Endothelial cell of umbilical vein (primary cell): ENCODE measurements at regions not wholly inside any gene's neighbourhood (a gene's known extent, or its start where the extent isn't known, plus 50 kb on each side); places are given as distances from the start of the nearest gene placed in this dataset.

Experiments used
- BruUV-seq: library from RNA; stranded (reverse); fragments of 400-500 nt; replicated peaks from 2 replicates; lab custom pipeline; 2021; lab: Mats Ljungman, UMichigan
- CTCF ChIA-PET: fragments of 300-600, 350-600 bp; sonication (Branson Sonifier 250); formaldehyde crosslinking; loops from one replicate; lab custom pipeline; 2021; ENCODE audit warnings: antibody characterized with exemption, inconsistent platforms; lab: Charles Lee
- POLR2A ChIA-PET: fragments of 300-600, 350-600 bp; sonication (Branson Sonifier 250); formaldehyde crosslinking; loops from one replicate; lab custom pipeline; 2021; ENCODE audit warnings: antibody characterized with exemption, inconsistent platforms; lab: Charles Lee
- DNase-seq: peaks from one replicate; pipeline ENCODE4 v3.0.0-alpha.2; 2011; ENCODE audit warnings: low read depth, low spot score
- FAIRE-seq: peaks from 2 replicates; lab custom pipeline; 2011; peaks lifted over from hg19 to GRCh38; lab: Jason Lieb, UNC
- H2AFZ ChIP-seq: 2 replicates; pipeline ENCODE4 v1.6.0; 2012; ENCODE audit warnings: low read depth, low read length, control low read depth, inconsistent platforms
- H3K27ac ChIP-seq: 2 replicates; pipeline ENCODE4 v1.5.1; 2011; ENCODE audit warnings: low read depth, mild to moderate bottlenecking, control low read depth, low read length, moderate library complexity; ENCODE audit not compliant: insufficient read depth
- H3K27me3 ChIP-seq, 2 experiments: 2 replicates each; pipeline versions ENCODE4 v1.6.0 to v1.6.1; 2011; ENCODE audit warnings: low read length in 2 of 2, mixed read lengths in 1 of 2; ENCODE audit not compliant: control insufficient read depth in 2 of 2, insufficient read depth in 2 of 2
- H3K36me3 ChIP-seq, 2 experiments: 2 replicates in 1 of 2; 3 replicates in 1 of 2; pipeline ENCODE4 v1.5.1; 2011; ENCODE audit warnings: low read length in 2 of 2, mild to moderate bottlenecking in 1 of 2, moderate library complexity in 1 of 2; ENCODE audit not compliant: control insufficient read depth in 2 of 2, insufficient read depth in 2 of 2; ENCODE audit errors: extremely low read depth in 1 of 2
- H3K4me1 ChIP-seq: 3 replicates; pipeline ENCODE4 v1.5.1; 2011; ENCODE audit warnings: mild to moderate bottlenecking, low read length; ENCODE audit not compliant: control insufficient read depth, insufficient read depth; ENCODE audit errors: extremely low read depth
- H3K4me2 ChIP-seq: 2 replicates; pipeline ENCODE4 v1.6.1; 2011; ENCODE audit warnings: low read length, control low read depth, mixed read lengths; ENCODE audit not compliant: insufficient read depth
- H3K4me3 ChIP-seq, 3 experiments: fragments of 200-600 bp in 1 of 3; sonication (generic), shearing (Covaris generic) in 1 of 3; replicated peaks in 1 of 3; 2 replicates each; pipeline ENCODE4 v1.5.1; 2011 to 2016; ENCODE audit warnings: control low read depth in 3 of 3, low read length in 3 of 3, mild to moderate bottlenecking in 2 of 3, inconsistent platforms in 1 of 3, low read depth in 1 of 3, moderate library complexity in 1 of 3; ENCODE audit not compliant: insufficient read depth in 1 of 3
- H3K79me2 ChIP-seq: 2 replicates; pipeline ENCODE4 v1.6.0; 2012; ENCODE audit warnings: low read length, inconsistent platforms; ENCODE audit not compliant: control insufficient read depth, insufficient read depth
- H3K9ac ChIP-seq: replicated peaks from 2 replicates; pipeline ENCODE3; 2011; ENCODE audit warnings: low read length, control low read depth; ENCODE audit not compliant: insufficient read depth; ENCODE audit errors: extremely low read depth
- H3K9me1 ChIP-seq: replicated peaks from 3 replicates; pipeline ENCODE4 v1.6.0; 2011; ENCODE audit warnings: mild to moderate bottlenecking, low read length; ENCODE audit not compliant: control insufficient read depth, insufficient read depth; ENCODE audit errors: extremely low read depth
- H3K9me3 ChIP-seq: replicated peaks from 2 replicates; pipeline ENCODE4 v1.5.1; 2012; ENCODE audit warnings: low read length, inconsistent platforms; ENCODE audit not compliant: control insufficient read depth, insufficient read depth
- H4K20me1 ChIP-seq: replicated peaks from 2 replicates; pipeline ENCODE3; 2011; ENCODE audit warnings: mild to moderate bottlenecking, low read length; ENCODE audit not compliant: control insufficient read depth, insufficient read depth; ENCODE audit errors: extremely low read depth
- EZH2 ChIP-seq: IDR thresholded peaks from 2 replicates; pipeline ENCODE4 v1.6.1; 2012; ENCODE audit warnings: borderline replicate concordance, low read depth, mild to moderate bottlenecking, moderate library complexity, low read length, inconsistent platforms; ENCODE audit not compliant: severe bottlenecking
- FOS ChIP-seq: IDR thresholded peaks from 2 replicates; pipeline ENCODE4 v1.6.1; 2011; ENCODE audit warnings: mild to moderate bottlenecking, low read length, moderate library complexity, borderline replicate concordance; ENCODE audit not compliant: insufficient read depth
- GATA2 ChIP-seq: IDR thresholded peaks from 2 replicates; pipeline ENCODE4 v1.7.0; 2011; ENCODE audit warnings: low read depth, mild to moderate bottlenecking, moderate library complexity, mixed read lengths, low read length; ENCODE audit not compliant: insufficient read length, insufficient read depth
- JUN ChIP-seq: IDR thresholded peaks from 2 replicates; pipeline ENCODE4 v1.6.1; 2011; ENCODE audit warnings: borderline replicate concordance, low read depth; ENCODE audit not compliant: insufficient read length, insufficient read depth
- MYC ChIP-seq: IDR thresholded peaks from one replicate; pipeline ENCODE4 v1.6.1; 2011; ENCODE audit warnings: mild to moderate bottlenecking, low read depth, low read length
- POLR2A ChIP-seq: IDR thresholded peaks from 2 replicates; pipeline ENCODE4 v1.6.1; 2012; ENCODE audit warnings: low read depth, mild to moderate bottlenecking, control low read depth, low read length
- POLR2AphosphoS5 ChIP-seq: IDR thresholded peaks from 2 replicates; pipeline ENCODE4 v1.6.1; 2012; ENCODE audit warnings: low read depth, mild to moderate bottlenecking, control low read depth, low read length, moderate library complexity; ENCODE audit not compliant: insufficient read depth
- dilution Hi-C: fragments of 300-500 bp; cut with MboI; formaldehyde crosslinking; loops from one replicate; pipeline ENCODE4 v1.15.0; 2019; ENCODE audit warnings: low sequenced_read_pairs; ENCODE audit not compliant: extremely low pct_ligation_motif_present
- intact Hi-C: fragments of 100-400 bp; cut with micrococcal nuclease; formaldehyde crosslinking; loops from one replicate; pipeline ENCODE4 v1.10.0; 2022
- TF ChIP-seq, protein P1 (sequence below): IDR thresholded peaks from 2 replicates; pipeline ENCODE4 v1.6.1; 2011; ENCODE audit not compliant: insufficient read depth, insufficient read length
- TF ChIP-seq, protein P2 (sequence below), 2 donors: IDR thresholded peaks; 1 replicate in 1 of 2; 2 replicates in 1 of 2; pipeline ENCODE4 v1.5.1; 2011; ENCODE audit warnings: low read length in 2 of 2, mild to moderate bottlenecking in 2 of 2, moderate library complexity in 2 of 2, control low read depth in 1 of 2, inconsistent platforms in 1 of 2, low read depth in 1 of 2; ENCODE audit not compliant: insufficient read depth in 1 of 2; ENCODE audit errors: extremely low read depth in 1 of 2

DNA sequence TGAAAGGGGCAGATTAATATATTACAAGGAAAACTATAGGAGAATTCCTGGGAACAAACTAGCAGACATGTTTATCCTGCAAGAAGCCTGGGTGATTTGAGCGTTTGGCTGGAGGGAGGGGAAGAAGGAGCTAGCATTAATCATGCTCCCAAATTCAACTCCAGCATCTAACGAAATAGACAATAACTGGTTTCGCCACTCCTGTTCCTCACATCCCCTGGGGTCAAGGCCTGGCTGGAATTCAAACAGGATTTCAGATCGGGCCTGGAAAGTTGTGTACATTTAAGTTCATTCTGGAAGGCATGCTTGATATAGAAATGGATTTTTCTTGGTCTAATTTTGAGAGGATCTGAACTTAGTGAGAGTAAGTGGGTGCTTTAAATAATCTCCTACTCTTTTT, 126.1 kb upstream of the CTAGE1 start:
- Histone ChIP-seq H2AFZ (no peak overlapping the region), H3K9ac (no peak overlapping the region), H3K9me3 (no peaks in the 10 kb centered on the region), H3K9me1 (no peaks in the 10 kb centered on the region), H3K4me1 (no peaks in the 10 kb centered on the region), H3K36me3 (no peaks in the 10 kb centered on the region), H3K79me2 (no peaks in the 10 kb centered on the region), H3K27me3 (no peaks in the 10 kb centered on the region), H3K4me3 (no peak overlapping the region), H3K4me2 (no peak overlapping the region), H4K20me1 (no peaks in the 10 kb centered on the region), H3K27ac (no peak overlapping the region)
- dilution Hi-C loops (no loop called here), intact Hi-C loops (no loop called here)
- ChIA-PET CTCF (no interaction called here), POLR2A (no interaction called here)
- TF ChIP-seq, protein P1, sequence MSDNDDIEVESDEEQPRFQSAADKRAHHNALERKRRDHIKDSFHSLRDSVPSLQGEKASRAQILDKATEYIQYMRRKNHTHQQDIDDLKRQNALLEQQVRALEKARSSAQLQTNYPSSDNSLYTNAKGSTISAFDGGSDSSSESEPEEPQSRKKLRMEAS: no peak
- no peak for TF ChIP-seq FOS
- no peak for TF ChIP-seq EZH2
- no peak for TF ChIP-seq POLR2AphosphoS5
- TF ChIP-seq, protein P2, sequence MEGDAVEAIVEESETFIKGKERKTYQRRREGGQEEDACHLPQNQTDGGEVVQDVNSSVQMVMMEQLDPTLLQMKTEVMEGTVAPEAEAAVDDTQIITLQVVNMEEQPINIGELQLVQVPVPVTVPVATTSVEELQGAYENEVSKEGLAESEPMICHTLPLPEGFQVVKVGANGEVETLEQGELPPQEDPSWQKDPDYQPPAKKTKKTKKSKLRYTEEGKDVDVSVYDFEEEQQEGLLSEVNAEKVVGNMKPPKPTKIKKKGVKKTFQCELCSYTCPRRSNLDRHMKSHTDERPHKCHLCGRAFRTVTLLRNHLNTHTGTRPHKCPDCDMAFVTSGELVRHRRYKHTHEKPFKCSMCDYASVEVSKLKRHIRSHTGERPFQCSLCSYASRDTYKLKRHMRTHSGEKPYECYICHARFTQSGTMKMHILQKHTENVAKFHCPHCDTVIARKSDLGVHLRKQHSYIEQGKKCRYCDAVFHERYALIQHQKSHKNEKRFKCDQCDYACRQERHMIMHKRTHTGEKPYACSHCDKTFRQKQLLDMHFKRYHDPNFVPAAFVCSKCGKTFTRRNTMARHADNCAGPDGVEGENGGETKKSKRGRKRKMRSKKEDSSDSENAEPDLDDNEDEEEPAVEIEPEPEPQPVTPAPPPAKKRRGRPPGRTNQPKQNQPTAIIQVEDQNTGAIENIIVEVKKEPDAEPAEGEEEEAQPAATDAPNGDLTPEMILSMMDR (IDR thresholded peaks at IDR 0.05; ENCODE audit: extremely low read depth in 1 of 2, insufficient read depth in 1 of 2, low read depth in 1 of 2, low read length in 2 of 2): no peak
- no peak for TF ChIP-seq JUN
- no peak for TF ChIP-seq GATA2
- TF ChIP-seq MYC: no peak
- TF ChIP-seq POLR2A: no peak
- no TSS peak for BruUV-seq
- no peak for DNase-seq
- no peak for FAIRE-seq
